WI38 (cell line): ENCODE measurements at regions not wholly inside any gene's neighbourhood (a gene's known extent, or its start where the extent isn't known, plus 50 kb on each side); places are given as distances from the start of the nearest gene placed in this dataset.
"Not testable (repeated sequence)": the region's sequence is repeated elsewhere in the genome, so short reads cannot be mapped to it uniquely, and the experiment has no call there.

Experiments used
- H3K4me3 ChIP-seq: 2 replicates; pipeline ENCODE4 v1.5.1; 2011; ENCODE audit warnings: low read depth, mild to moderate bottlenecking, control low read depth, low read length
- TF ChIP-seq, protein P1 (sequence below): IDR thresholded peaks from 2 replicates; pipeline ENCODE4 v1.5.1; 2012; ENCODE audit warnings: low read depth, mild to moderate bottlenecking, control low read depth, low read length

DNA sequence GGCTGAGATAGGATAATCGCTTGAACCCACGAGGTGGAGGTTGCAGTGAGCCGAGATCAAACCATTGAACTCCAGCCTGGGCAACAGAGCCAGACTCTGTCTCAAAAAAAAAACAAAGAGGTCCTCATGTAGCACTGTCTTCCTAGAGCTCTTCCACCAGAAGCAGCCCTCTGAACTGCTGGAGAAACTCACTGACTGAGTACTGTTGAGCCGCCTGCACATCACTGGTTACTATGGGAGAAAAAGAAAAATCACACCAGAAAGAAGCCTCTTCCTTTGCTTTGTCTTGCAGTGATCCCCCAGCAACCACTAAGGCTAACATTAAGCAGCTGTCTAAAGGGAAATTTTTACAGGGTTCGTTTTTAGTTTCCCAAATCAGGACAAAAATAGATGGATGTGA lies 112.9 kb upstream of the LYPLAL1 start:
- TF ChIP-seq, protein P1, sequence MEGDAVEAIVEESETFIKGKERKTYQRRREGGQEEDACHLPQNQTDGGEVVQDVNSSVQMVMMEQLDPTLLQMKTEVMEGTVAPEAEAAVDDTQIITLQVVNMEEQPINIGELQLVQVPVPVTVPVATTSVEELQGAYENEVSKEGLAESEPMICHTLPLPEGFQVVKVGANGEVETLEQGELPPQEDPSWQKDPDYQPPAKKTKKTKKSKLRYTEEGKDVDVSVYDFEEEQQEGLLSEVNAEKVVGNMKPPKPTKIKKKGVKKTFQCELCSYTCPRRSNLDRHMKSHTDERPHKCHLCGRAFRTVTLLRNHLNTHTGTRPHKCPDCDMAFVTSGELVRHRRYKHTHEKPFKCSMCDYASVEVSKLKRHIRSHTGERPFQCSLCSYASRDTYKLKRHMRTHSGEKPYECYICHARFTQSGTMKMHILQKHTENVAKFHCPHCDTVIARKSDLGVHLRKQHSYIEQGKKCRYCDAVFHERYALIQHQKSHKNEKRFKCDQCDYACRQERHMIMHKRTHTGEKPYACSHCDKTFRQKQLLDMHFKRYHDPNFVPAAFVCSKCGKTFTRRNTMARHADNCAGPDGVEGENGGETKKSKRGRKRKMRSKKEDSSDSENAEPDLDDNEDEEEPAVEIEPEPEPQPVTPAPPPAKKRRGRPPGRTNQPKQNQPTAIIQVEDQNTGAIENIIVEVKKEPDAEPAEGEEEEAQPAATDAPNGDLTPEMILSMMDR, result no peak

DNA sequence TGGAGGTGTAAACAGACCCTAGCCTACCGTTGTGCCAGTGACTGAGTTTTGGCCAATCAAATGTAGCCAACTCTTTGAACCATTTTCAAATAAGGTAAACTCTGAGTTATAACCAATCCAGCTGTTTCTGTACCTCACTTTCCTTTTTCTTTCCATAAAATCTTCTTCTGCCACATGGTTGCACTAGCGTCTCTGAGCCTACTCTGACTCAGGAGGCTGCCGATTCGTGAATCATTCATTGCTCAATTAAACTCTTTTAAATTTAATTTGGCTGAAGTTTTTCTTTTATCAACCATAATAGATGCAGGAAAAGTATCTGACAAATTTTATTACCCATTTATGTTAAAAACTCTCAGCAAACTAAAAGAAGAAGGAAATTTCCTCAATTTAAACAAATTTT lies 111.5 kb upstream of the LYPLAL1 start:
- TF ChIP-seq, protein P1, result no peak
- no peak overlapping the region for H3K4me3 ChIP-seq

More for the DNA sequence above, 112.9 kb upstream of the LYPLAL1 start:
- no peak overlapping the region for H3K4me3 ChIP-seq

DNA sequence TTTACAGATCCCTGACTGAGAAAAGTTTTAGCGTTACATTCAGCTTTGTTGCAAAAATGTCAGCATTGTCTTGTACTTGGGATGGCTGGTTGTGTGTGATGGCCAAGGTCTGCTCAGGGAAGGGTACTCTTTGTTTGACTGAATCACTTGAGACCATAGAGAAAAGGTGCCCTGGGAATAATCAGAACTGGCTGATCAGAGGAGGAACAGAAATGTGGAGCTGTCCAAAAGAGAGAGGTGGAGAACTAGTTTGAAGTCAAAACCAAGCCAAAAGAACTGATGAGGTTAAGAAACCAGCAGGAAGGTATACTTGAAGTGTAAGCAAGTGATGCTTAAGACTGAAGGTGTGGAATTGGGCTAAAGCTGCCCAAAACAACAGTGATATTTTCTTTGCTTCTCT lies 107.6 kb upstream of the LYPLAL1 start:
- TF ChIP-seq, protein P1, result no peak
- H3K4me3 ChIP-seq, result no peak overlapping the region

DNA sequence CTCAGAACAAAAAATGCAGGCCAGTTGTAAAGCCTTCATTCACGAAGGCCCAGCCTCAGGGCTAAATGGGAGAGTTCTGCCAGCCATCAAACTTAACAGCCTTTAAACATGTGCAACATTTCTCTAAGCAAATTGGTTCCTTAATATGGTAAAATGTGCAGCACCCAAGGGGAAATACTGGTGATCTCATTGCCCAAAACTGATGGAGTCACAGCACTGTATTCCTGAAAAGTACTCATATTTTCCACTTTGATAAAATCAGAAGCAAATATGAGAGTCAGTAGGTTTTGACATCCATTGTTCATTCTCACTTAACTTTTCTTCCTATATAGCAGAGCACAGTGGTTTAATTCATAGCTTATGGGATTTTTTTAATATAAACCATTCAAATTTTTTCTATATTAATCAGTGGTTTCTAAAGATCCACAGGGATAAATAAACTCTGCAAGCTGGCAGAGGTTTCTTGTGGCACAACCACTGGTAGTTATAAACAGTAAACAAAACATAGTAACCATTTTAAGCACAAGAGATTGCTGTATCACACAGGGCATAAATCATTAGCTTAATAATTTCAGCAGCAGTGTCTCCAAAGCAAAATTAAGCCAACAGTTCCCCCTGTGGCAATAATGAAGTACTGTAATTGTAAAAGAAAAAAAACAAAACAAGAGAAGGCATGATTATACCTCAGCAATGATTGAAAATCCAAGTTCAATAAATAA lies 106.9 kb upstream of the LYPLAL1 start:
- H3K4me3 ChIP-seq, result no peak overlapping the region
- TF ChIP-seq, protein P1, result no peak

DNA sequence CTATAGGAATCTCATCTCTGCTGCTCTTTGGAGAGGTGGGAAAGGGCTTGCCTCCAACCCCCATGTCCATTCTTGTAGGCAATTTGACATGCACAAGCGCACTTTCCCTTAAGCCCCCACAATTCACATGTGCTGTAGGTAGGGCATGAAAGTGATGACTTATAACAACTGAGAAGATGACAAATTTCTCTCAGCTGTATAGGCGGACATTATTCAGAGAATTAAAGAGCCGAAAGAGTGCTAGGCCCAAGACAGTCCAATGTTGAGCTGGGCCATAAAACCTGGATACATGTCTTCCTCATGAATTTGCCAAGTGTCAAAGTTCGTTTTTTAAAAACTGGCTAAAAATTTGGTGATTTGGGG lies 106.3 kb upstream of the LYPLAL1 start:
- H3K4me3 ChIP-seq, result no peak overlapping the region
- TF ChIP-seq, protein P1, result no peak

DNA sequence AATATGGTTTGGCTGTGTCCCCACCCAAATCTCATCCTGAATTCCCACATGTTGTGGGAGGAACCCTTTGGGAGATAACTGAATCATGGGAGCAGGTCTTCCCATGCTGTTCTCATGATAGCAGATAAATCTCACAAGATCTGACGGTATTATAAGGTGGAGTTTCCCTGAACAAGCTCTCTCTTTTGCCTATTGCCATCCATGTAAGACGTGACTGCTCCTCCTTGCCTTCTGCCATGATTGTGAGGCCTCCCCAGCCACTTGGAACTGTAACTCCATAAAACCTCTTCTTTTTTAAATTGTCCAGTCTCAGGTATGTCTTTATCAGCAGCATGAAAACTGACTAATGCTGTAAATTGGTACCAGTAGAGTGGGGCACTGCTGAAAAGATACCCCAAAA lies 103.3 kb upstream of the LYPLAL1 start:
- not testable (repeated sequence) for H3K4me3 ChIP-seq

DNA sequence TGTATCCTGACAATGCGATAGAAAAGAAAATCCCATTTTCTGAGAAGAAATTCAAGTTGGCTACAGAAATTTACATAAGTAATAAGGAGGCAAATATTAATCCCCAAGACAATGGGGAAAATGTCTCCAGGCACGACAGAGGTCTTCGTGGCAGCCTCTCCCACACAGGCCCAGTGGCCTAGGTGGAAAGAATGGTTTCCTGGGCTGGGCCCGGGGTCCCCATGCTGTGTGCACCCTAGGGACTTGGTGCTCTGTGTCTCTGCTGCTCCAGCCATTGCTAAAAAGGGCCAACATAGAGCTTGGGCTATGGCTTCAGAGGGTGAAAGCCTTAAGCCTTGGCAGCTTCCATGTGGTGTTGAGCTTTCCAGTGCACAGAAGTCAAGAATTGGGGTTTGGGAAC lies 102.5 kb upstream of the LYPLAL1 start:
- TF ChIP-seq, protein P1, result no peak
- no peak overlapping the region for H3K4me3 ChIP-seq

DNA sequence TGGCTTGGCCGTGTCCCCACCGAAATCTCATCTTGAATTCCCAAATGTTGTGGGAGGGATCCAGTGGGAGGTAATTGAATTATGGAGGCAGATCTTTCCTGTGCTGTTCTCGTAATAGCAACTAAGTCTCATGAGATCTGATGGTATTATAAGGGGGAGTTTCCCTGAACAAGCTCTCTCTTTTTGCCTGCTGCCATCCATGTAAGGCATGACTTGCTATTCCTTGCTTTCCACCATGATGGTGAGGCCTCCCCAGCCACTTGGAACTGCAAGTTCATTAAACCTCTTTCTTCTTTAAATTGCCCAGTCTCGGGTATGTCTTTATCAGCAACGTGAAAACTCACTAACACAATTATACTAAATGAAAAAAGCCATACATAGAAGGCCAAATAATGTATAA lies 101.3 kb upstream of the LYPLAL1 start:
- TF ChIP-seq, protein P1, result no peak
- no peak overlapping the region for H3K4me3 ChIP-seq
